IMR-90 (cell line): ENCODE measurements at regions not wholly inside any gene's neighbourhood (a gene's known extent, or its start where the extent isn't known, plus 50 kb on each side); places are given as distances from the start of the nearest gene placed in this dataset.

Experiments
- ATAC-seq: fragments of 200-7000 bp; cut with Tn5 transposase; 2 replicates; pipeline ENCODE4 v1.9.1; 2020; ENCODE audit warnings: low read depth, mild to moderate bottlenecking, moderate library complexity
- BruUV-seq: library from RNA; stranded (reverse); fragments of 400-500 nt; replicated peaks from 2 replicates; lab custom pipeline; 2021; lab: Mats Ljungman, UMichigan
- CTCF ChIA-PET: fragments of 300-600 bp; formaldehyde crosslinking; extraction: SDS; loops from one replicate; lab custom pipeline; 2021; ENCODE audit warnings: antibody characterized with exemption; lab: Yijun Ruan, JAX
- POLR2A ChIA-PET: fragments of 300-600 bp; sonication (Branson Sonifier 250); formaldehyde crosslinking; loops from one replicate; lab custom pipeline; 2022; ENCODE audit warnings: antibody characterized with exemption; ENCODE audit not compliant: unreplicated experiment; lab: Charles Lee
- DNase-seq: peaks from one replicate; pipeline ENCODE4 v3.0.0; 2013
- H2AFZ ChIP-seq: replicated peaks from 2 replicates; pipeline ENCODE3; 2013; ENCODE audit warnings: low read length, mild to moderate bottlenecking; ENCODE audit not compliant: poor library complexity
- H2AK5ac ChIP-seq: 2 replicates; pipeline ENCODE4 v1.6.1; 2013; ENCODE audit warnings: low read depth, low read length, inconsistent platforms
- H2AK9ac ChIP-seq: replicated peaks from 2 replicates; pipeline ENCODE3; 2013; ENCODE audit warnings: mild to moderate bottlenecking, low read depth, low read length, moderate library complexity; ENCODE audit not compliant: poor library complexity
- H2BK120ac ChIP-seq: 2 replicates; pipeline ENCODE4 v1.6.1; 2013; ENCODE audit warnings: low read depth, low read length, inconsistent platforms
- H2BK15ac ChIP-seq: 3 replicates; pipeline ENCODE4 v1.6.1; 2013; ENCODE audit warnings: low read depth, low read length, inconsistent platforms
- H2BK20ac ChIP-seq: 2 replicates; pipeline ENCODE4 v1.6.1; 2013; ENCODE audit warnings: low read depth, mild to moderate bottlenecking, inconsistent platforms, low read length, moderate library complexity
- H2BK5ac ChIP-seq: 2 replicates; pipeline ENCODE4 v1.6.1; 2013; ENCODE audit warnings: mild to moderate bottlenecking, low read depth, low read length, inconsistent platforms; ENCODE audit not compliant: poor library complexity, severe bottlenecking
- H3K14ac ChIP-seq: replicated peaks from 2 replicates; pipeline ENCODE4 v1.6.1; 2013; ENCODE audit warnings: low read depth, low read length, inconsistent platforms
- H3K18ac ChIP-seq: 2 replicates; pipeline ENCODE4 v1.6.1; 2013; ENCODE audit warnings: low read depth, low read length, control low read depth
- H3K23ac ChIP-seq: 2 replicates; pipeline ENCODE4 v1.6.1; 2013; ENCODE audit warnings: low read depth, low read length, inconsistent platforms
- H3K27ac ChIP-seq: 2 replicates; pipeline ENCODE4 v1.5.1; 2013; ENCODE audit warnings: mild to moderate bottlenecking, control low read depth, low read length; ENCODE audit not compliant: insufficient read depth
- H3K27me3 ChIP-seq: 2 replicates; pipeline ENCODE4 v1.6.1; 2013; ENCODE audit warnings: low read length; ENCODE audit not compliant: control insufficient read depth, insufficient read depth
- H3K36me3 ChIP-seq: 2 replicates; pipeline ENCODE4 v1.6.1; 2013; ENCODE audit warnings: low read length, mixed read lengths; ENCODE audit not compliant: control insufficient read depth, insufficient read depth
- H3K4ac ChIP-seq: 2 replicates; pipeline ENCODE4 v1.6.1; 2013; ENCODE audit warnings: low read depth, low read length, inconsistent platforms
- H3K4me1 ChIP-seq: 2 replicates; pipeline ENCODE4 v1.6.1; 2013; ENCODE audit warnings: low read length, mixed read lengths; ENCODE audit not compliant: control insufficient read depth, insufficient read depth
- H3K4me2 ChIP-seq: 2 replicates; pipeline ENCODE4 v1.6.1; 2013; ENCODE audit warnings: low read depth, mild to moderate bottlenecking, control low read depth, low read length, moderate library complexity
- H3K4me3 ChIP-seq: 2 replicates; pipeline ENCODE4 v1.5.1; 2013; ENCODE audit warnings: low read depth, mild to moderate bottlenecking, control low read depth, low read length, moderate library complexity; ENCODE audit not compliant: insufficient read depth
- H3K56ac ChIP-seq: 2 replicates; pipeline ENCODE4 v1.6.1; 2013; ENCODE audit warnings: low read length, inconsistent platforms; ENCODE audit not compliant: insufficient read depth; ENCODE audit errors: extremely low read depth
- H3K79me1 ChIP-seq, 2 experiments: 2 replicates each; pipeline ENCODE4 v1.6.1; 2013; ENCODE audit warnings: low read length in 2 of 2, inconsistent platforms in 1 of 2, low read depth in 1 of 2
- H3K9ac ChIP-seq: 2 replicates; pipeline ENCODE4 v1.6.1; 2013; ENCODE audit warnings: low read depth, low read length, control low read depth
- H3K9me1 ChIP-seq: 2 replicates; pipeline ENCODE4 v1.6.1; 2013; ENCODE audit warnings: low read length, inconsistent platforms; ENCODE audit not compliant: insufficient read depth
- H3K9me3 ChIP-seq: 2 replicates; pipeline ENCODE4 v1.6.1; 2013; ENCODE audit warnings: low read length; ENCODE audit not compliant: control insufficient read depth, insufficient read depth
- H4K20me1 ChIP-seq: 2 replicates; pipeline ENCODE4 v1.6.1; 2013; ENCODE audit warnings: low read length, inconsistent platforms; ENCODE audit not compliant: insufficient read depth
- H4K5ac ChIP-seq: 2 replicates; pipeline ENCODE4 v1.6.1; 2013; ENCODE audit warnings: mild to moderate bottlenecking, low read depth, low read length, control low read depth
- H4K8ac ChIP-seq, 2 experiments: 2 replicates each; pipeline ENCODE4 v1.6.1; 2013; ENCODE audit warnings: low read depth in 2 of 2, low read length in 2 of 2, control low read depth in 1 of 2, inconsistent platforms in 1 of 2
- H4K91ac ChIP-seq: 2 replicates; pipeline ENCODE4 v1.6.1; 2013; ENCODE audit warnings: low read depth, low read length, inconsistent platforms; ENCODE audit not compliant: insufficient read depth
- BHLHE40 ChIP-seq: fragments of 150-350 bp; IDR thresholded peaks from 2 replicates; pipeline ENCODE4 v1.6.1; 2016; ENCODE audit warnings: mild to moderate bottlenecking, low read depth, low read length
- CEBPB ChIP-seq: IDR thresholded peaks from 2 replicates; pipeline ENCODE4 v1.6.1; 2012; ENCODE audit warnings: low read depth, low read length, improper control_type of control experiment
- CHD1 ChIP-seq: IDR thresholded peaks from 2 replicates; pipeline ENCODE4 v1.6.1; 2012; ENCODE audit warnings: low read depth, low read length, improper control_type of control experiment
- FOS ChIP-seq: fragments of 150-350 bp; IDR thresholded peaks from 2 replicates; pipeline ENCODE4 v1.6.1; 2016; ENCODE audit warnings: low read depth, low read length
- MAFK ChIP-seq: IDR thresholded peaks from 2 replicates; pipeline ENCODE4 v1.6.1; 2012; ENCODE audit warnings: low read depth, low read length, improper control_type of control experiment
- MAZ ChIP-seq: IDR thresholded peaks from 2 replicates; pipeline ENCODE4 v1.6.1; 2012; ENCODE audit warnings: low read depth, mild to moderate bottlenecking, low read length, improper control_type of control experiment, moderate library complexity, borderline replicate concordance
- MXI1 ChIP-seq: IDR thresholded peaks from 2 replicates; pipeline ENCODE4 v1.6.1; 2012; ENCODE audit warnings: low read depth, mild to moderate bottlenecking, low read length, moderate library complexity, borderline replicate concordance
- NFE2L2 ChIP-seq: fragments of 150-350 bp; IDR thresholded peaks from 2 replicates; pipeline ENCODE4 v1.6.1; 2016; ENCODE audit warnings: low read depth, mild to moderate bottlenecking, low read length
- POLR2A ChIP-seq: IDR thresholded peaks from 2 replicates; pipeline ENCODE4 v1.6.1; 2012; ENCODE audit warnings: mild to moderate bottlenecking, low read depth, low read length
- RAD21 ChIP-seq: IDR thresholded peaks from 2 replicates; pipeline ENCODE4 v1.6.1; 2012; ENCODE audit warnings: low read length, improper control_type of control experiment
- RCOR1 ChIP-seq: IDR thresholded peaks from 2 replicates; pipeline ENCODE4 v1.6.1; 2012; ENCODE audit warnings: mild to moderate bottlenecking, low read length, improper control_type of control experiment; ENCODE audit not compliant: insufficient replicate concordance
- RFX5 ChIP-seq: IDR thresholded peaks from 2 replicates; pipeline ENCODE4 v1.8.0; 2012; ENCODE audit warnings: low read depth, mild to moderate bottlenecking, low read length, moderate library complexity
- SMC3 ChIP-seq: fragments of 150-350 bp; IDR thresholded peaks from 2 replicates; pipeline ENCODE4 v1.6.1; 2016; ENCODE audit warnings: low read depth, mild to moderate bottlenecking, antibody characterized with exemption, low read length, moderate library complexity
- WGBS, 2 experiments: methylation state at CpG; one replicate each; pipeline versions ENCODE4 v1.1.5 to v1.1.7; 2013; ENCODE audit warnings: missing lambda C conversion rate in 2 of 2; ENCODE audit not compliant: insufficient read length in 1 of 2; ENCODE audit errors: extremely low coverage in 2 of 2; 5-methylcytosine and 5-hydroxymethylcytosine counted together
- dilution Hi-C: fragments of 300-500 bp; cut with HindIII; formaldehyde crosslinking; loops from one replicate; pipeline ENCODE4 v1.14.3; 2018; ENCODE audit warnings: low sequenced_read_pairs; ENCODE audit not compliant: unreplicated experiment
- in situ Hi-C: fragments of 300-500 bp; cut with MboI; formaldehyde crosslinking; loops from 3 replicates; pipeline ENCODE4 v1.14.3; 2019; ENCODE audit warnings: low sequenced_read_pairs, inconsistent platforms, mixed read lengths
- intact Hi-C: fragments of 100-400 bp; cut with micrococcal nuclease; formaldehyde crosslinking; loops from 2 replicates; pipeline ENCODE4 v1.10.0; 2022
- TF ChIP-seq, protein P1 (sequence below): fragments of 150-350 bp; IDR thresholded peaks from 2 replicates; pipeline ENCODE4 v1.6.1; 2017; ENCODE audit warnings: mild to moderate bottlenecking, antibody characterized with exemption, low read length, low read depth
- TF ChIP-seq, protein P2 (sequence below): conservative IDR thresholded peaks from 2 replicates; pipeline ENCODE4 v1.5.1; 2012; ENCODE audit warnings: mild to moderate bottlenecking, low read depth, low read length, improper control_type of control experiment

DNA sequence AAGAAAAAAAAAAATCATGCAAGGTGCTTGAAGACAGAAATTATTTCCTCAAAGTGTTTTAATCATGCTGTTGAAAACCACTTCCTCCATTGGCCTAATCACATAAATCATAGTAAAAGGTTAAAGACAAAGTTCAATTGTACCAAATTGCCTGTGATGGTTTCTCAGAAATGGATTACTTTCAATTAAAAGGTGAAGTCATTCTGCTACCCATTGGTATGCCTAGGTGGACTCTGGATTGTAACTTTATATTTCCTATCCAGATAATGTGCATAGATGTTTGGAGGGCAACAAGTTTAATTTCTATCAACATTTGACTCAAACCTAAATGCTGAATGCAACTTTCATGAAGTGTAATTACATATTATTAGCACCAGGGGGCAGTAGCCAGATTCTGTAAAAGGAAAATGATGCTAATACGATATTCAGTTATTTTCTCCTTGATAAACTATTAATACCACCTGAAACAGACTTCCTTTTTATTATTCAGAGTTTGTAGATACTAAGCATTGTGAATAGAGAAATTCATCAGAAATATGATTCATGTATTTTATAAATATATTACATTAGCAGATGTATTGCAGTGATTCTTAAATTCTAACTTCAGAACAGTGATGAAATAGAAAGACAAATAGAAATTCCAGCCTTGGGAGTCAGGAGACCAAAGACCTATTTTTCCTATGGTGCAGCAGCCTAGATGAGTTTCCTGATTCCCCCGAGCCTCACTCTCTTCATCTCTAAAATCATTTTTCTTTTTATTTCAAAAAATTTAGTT lies 148.2 kb downstream of the CAAP1 start:
- Histone ChIP-seq H2AK5ac (no peak overlapping the region), H4K8ac (no peak overlapping the region), H4K5ac (no peak overlapping the region), H3K79me1 (no peaks in the 10 kb centered on the region), H4K91ac (no peak overlapping the region), H3K18ac (no peak overlapping the region), H2BK20ac (no peak overlapping the region), H2AFZ (no peak overlapping the region), H3K4me1 (no peaks in the 10 kb centered on the region), H3K23ac (no peak overlapping the region), H3K9ac (no peak overlapping the region), H2BK5ac (no peak overlapping the region), H3K27me3 (no peaks in the 10 kb centered on the region; the same call in 1 of the 2 replicates), H3K9me3 (no peaks in the 10 kb centered on the region), H3K4me3 (no peak overlapping the region), H3K4me2 (no peak overlapping the region; the same call in 1 of the 2 replicates), H3K14ac (no peak overlapping the region), H4K20me1 (no peaks in the 10 kb centered on the region), H3K27ac (no peak overlapping the region), H3K4ac (no peak overlapping the region), H2AK9ac (no peak overlapping the region), H3K9me1 (no peaks in the 10 kb centered on the region), H2BK120ac (no peak overlapping the region), H3K36me3 (no peaks in the 10 kb centered on the region), H2BK15ac (no peak overlapping the region), H3K56ac (no peak overlapping the region)
- WGBS, 2 experiments = no CpG with 5 or more reads among the region's 2 CpGs
- no peak for ATAC-seq
- intact Hi-C loops = loop anchor here (1.0 to 10.0 kb wide), 3 partner anchors 118 to 532 kb away; no protein-coding TSS in a partner anchor
- ChIA-PET POLR2A (no interaction called here), CTCF (interaction anchor here (1.0 kb wide), 1 partner anchor 56 kb away, joined by 3 read pairs; no protein-coding TSS in a partner anchor)
- TF ChIP-seq BHLHE40 = no peak
- TF ChIP-seq POLR2A = no peak
- TF ChIP-seq MXI1 = no peak
- no peak for TF ChIP-seq CHD1
- peak; percentile 54 for TF ChIP-seq RAD21
- peak; percentile 50; the same call in 1 of the 2 replicates for TF ChIP-seq SMC3
- TF ChIP-seq, protein P1, sequence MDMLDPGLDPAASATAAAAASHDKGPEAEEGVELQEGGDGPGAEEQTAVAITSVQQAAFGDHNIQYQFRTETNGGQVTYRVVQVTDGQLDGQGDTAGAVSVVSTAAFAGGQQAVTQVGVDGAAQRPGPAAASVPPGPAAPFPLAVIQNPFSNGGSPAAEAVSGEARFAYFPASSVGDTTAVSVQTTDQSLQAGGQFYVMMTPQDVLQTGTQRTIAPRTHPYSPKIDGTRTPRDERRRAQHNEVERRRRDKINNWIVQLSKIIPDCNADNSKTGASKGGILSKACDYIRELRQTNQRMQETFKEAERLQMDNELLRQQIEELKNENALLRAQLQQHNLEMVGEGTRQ = no peak
- no peak for TF ChIP-seq RFX5
- no peak for TF ChIP-seq MAZ
- no peak for TF ChIP-seq MAFK
- TF ChIP-seq, protein P2, sequence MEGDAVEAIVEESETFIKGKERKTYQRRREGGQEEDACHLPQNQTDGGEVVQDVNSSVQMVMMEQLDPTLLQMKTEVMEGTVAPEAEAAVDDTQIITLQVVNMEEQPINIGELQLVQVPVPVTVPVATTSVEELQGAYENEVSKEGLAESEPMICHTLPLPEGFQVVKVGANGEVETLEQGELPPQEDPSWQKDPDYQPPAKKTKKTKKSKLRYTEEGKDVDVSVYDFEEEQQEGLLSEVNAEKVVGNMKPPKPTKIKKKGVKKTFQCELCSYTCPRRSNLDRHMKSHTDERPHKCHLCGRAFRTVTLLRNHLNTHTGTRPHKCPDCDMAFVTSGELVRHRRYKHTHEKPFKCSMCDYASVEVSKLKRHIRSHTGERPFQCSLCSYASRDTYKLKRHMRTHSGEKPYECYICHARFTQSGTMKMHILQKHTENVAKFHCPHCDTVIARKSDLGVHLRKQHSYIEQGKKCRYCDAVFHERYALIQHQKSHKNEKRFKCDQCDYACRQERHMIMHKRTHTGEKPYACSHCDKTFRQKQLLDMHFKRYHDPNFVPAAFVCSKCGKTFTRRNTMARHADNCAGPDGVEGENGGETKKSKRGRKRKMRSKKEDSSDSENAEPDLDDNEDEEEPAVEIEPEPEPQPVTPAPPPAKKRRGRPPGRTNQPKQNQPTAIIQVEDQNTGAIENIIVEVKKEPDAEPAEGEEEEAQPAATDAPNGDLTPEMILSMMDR = peak; percentile 70
- TF ChIP-seq FOS = no peak
- TF ChIP-seq CEBPB = no peak
- no peak for TF ChIP-seq NFE2L2
- no peak for TF ChIP-seq RCOR1
- BruUV-seq = no TSS peak
- in situ Hi-C loops = loop anchor here (10.0 to 25.0 kb wide), 3 partner anchors 110 to 530 kb away; no protein-coding TSS in a partner anchor
- dilution Hi-C loops = no loop called here
- DNase-seq = peak; percentile 38
